Type B pancreatic cell (in vitro differentiated cells): ENCODE measurements at regions not wholly inside any gene's neighbourhood (a gene's known extent, or its start where the extent isn't known, plus 50 kb on each side); places are given as distances from the start of the nearest gene placed in this dataset.

Experiments
- DNase-seq: peaks from one replicate; pipeline ENCODE4 v3.0.0; 2021; ENCODE audit warnings: mixed read lengths; ENCODE audit not compliant: unreplicated experiment; ENCODE audit errors: extremely low spot score
- H3K27ac Mint-ChIP-seq: 2 replicates; pipeline ENCODE4 v1.8.0; 2021; ENCODE audit warnings: mild to moderate bottlenecking, mixed read lengths
- H3K27me3 Mint-ChIP-seq: 2 replicates; pipeline ENCODE4 v1.8.0; 2021; ENCODE audit warnings: mixed read lengths
- H3K36me3 Mint-ChIP-seq: 2 replicates; pipeline ENCODE4 v1.8.0; 2021; ENCODE audit warnings: mixed read lengths
- H3K4me1 Mint-ChIP-seq: one replicate; pipeline ENCODE4 v1.8.0; 2021; ENCODE audit warnings: mixed read lengths; ENCODE audit not compliant: unreplicated experiment
- H3K4me3 Mint-ChIP-seq: 2 replicates; pipeline ENCODE4 v1.8.0; 2021; ENCODE audit warnings: mild to moderate bottlenecking, mixed read lengths
- H3K9me3 Mint-ChIP-seq: 2 replicates; pipeline ENCODE4 v1.8.0; 2021; ENCODE audit warnings: mixed read lengths
- TF ChIP-seq, protein P1 (sequence below): fragments of 200-600 bp; sonication (generic); conservative IDR thresholded peaks from 2 replicates; pipeline ENCODE4 v1.5.0; 2021; ENCODE audit warnings: antibody characterized with exemption, mild to moderate bottlenecking

DNA sequence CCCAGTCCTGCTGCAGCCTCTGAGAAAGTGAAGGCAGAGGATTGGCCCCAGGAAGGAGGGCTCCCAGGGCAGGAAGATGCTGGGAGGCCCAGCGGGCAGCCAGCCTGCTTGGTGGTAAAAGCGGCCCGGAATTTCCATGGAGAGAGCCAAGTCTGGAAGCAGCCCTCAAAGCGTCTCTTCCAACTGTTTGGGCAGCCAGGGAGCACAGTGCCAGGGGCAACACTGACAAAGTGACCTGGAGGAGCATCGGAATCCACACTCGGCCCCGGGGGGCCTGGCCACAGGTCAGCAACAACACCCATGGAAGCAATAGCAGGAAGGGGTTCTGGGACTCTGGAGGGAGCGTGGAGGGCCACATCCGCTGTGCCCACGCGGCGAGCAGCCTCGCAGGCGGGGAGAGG, 63.2 kb upstream of the FGFR2 start:
- no peaks in the 10 kb centered on the region for H3K27me3 Mint-ChIP-seq
- H3K4me1 Mint-ChIP-seq, result peaks cover 7% of the 10 kb centered on the region
- H3K9me3 Mint-ChIP-seq, result peaks cover 4% of the 10 kb centered on the region
- TF ChIP-seq, protein P1, sequence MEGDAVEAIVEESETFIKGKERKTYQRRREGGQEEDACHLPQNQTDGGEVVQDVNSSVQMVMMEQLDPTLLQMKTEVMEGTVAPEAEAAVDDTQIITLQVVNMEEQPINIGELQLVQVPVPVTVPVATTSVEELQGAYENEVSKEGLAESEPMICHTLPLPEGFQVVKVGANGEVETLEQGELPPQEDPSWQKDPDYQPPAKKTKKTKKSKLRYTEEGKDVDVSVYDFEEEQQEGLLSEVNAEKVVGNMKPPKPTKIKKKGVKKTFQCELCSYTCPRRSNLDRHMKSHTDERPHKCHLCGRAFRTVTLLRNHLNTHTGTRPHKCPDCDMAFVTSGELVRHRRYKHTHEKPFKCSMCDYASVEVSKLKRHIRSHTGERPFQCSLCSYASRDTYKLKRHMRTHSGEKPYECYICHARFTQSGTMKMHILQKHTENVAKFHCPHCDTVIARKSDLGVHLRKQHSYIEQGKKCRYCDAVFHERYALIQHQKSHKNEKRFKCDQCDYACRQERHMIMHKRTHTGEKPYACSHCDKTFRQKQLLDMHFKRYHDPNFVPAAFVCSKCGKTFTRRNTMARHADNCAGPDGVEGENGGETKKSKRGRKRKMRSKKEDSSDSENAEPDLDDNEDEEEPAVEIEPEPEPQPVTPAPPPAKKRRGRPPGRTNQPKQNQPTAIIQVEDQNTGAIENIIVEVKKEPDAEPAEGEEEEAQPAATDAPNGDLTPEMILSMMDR, result no peak
- no peaks in the 10 kb centered on the region for H3K36me3 Mint-ChIP-seq
- H3K27ac Mint-ChIP-seq, result no peak overlapping the region
- DNase-seq, result no peak
- H3K4me3 Mint-ChIP-seq, result no peak overlapping the region

DNA sequence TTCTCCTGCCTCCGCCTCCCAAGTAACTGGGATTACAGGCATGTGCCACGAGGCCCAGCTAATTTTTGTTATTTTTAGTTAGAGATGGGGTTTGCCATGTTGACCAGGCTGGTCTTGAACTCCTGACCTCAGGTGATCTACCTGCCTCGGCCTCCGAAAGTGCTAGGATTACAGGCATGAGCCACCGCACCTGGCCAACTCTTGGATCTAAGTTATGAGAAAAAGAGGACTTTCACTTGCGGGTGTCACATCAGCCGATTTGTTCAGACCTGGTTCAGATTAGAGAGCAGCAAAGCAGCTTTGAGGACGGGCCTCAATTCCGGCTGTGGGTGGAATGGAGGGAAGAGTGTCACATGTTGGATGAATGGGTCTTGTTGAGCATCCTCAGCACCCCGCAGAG, 61.0 kb upstream of the FGFR2 start:
- Mint-ChIP-seq H3K9me3 (peaks cover 6% of the 10 kb centered on the region), H3K27ac (no peak overlapping the region)
- TF ChIP-seq, protein P1, result no peak

DNA sequence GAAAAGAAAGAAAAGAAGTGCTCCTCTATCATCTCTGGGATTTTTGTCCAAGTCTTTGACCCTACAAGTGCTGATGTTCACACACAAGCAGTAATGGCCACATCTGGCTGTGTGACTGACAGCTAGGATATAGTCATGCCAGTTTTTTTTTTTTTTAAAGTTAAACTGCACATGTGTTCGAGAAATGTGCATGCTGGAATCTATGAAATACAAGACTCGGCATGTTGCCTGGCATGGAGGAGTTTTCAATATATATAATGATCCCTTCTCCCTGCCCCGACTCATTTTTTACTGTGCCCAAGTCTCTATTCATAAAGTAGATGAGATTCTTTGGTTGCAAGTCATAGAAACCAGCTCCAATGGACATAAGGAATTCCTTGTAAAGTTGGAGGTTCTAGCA, 60.4 kb upstream of the FGFR2 start:
- Mint-ChIP-seq H3K27ac (no peak overlapping the region), H3K27me3 (no peaks in the 10 kb centered on the region), H3K4me3 (no peak overlapping the region), H3K9me3 (peaks cover 8% of the 10 kb centered on the region), H3K36me3 (no peaks in the 10 kb centered on the region), H3K4me1 (peaks cover 28% of the 10 kb centered on the region)
- DNase-seq, result no peak
- TF ChIP-seq, protein P1, result no peak

More for the DNA sequence above, 61.0 kb upstream of the FGFR2 start:
- H3K36me3 Mint-ChIP-seq, result no peaks in the 10 kb centered on the region
- no peaks in the 10 kb centered on the region for H3K27me3 Mint-ChIP-seq
- H3K4me3 Mint-ChIP-seq, result no peak overlapping the region
- H3K4me1 Mint-ChIP-seq, result peaks cover 26% of the 10 kb centered on the region
- DNase-seq, result no peak

DNA sequence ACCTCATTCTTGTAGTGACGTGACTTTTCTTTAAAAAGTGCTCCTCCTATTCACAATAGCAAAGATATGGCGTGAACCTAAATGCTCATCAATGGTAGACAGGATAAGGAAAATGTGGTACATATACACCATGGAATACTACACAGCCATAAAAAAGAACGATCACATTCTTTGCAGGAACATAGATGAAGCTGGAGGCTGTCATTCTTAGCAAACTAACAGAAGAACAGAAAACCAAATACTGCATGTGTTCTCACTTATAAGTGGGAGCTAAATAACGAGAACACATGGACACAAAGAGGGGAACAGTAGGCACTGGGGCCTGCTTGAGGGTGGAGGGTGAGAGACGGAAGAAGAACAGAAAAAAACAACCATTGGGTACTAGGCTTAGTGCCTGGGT, 59.9 kb upstream of the FGFR2 start:
- Mint-ChIP-seq H3K9me3 (peaks cover 8% of the 10 kb centered on the region), H3K27me3 (peaks cover 3% of the 10 kb centered on the region), H3K4me3 (no peak overlapping the region), H3K36me3 (no peaks in the 10 kb centered on the region), H3K4me1 (peaks cover 28% of the 10 kb centered on the region), H3K27ac (no peak overlapping the region)
- DNase-seq, result no peak
- TF ChIP-seq, protein P1, result no peak

DNA sequence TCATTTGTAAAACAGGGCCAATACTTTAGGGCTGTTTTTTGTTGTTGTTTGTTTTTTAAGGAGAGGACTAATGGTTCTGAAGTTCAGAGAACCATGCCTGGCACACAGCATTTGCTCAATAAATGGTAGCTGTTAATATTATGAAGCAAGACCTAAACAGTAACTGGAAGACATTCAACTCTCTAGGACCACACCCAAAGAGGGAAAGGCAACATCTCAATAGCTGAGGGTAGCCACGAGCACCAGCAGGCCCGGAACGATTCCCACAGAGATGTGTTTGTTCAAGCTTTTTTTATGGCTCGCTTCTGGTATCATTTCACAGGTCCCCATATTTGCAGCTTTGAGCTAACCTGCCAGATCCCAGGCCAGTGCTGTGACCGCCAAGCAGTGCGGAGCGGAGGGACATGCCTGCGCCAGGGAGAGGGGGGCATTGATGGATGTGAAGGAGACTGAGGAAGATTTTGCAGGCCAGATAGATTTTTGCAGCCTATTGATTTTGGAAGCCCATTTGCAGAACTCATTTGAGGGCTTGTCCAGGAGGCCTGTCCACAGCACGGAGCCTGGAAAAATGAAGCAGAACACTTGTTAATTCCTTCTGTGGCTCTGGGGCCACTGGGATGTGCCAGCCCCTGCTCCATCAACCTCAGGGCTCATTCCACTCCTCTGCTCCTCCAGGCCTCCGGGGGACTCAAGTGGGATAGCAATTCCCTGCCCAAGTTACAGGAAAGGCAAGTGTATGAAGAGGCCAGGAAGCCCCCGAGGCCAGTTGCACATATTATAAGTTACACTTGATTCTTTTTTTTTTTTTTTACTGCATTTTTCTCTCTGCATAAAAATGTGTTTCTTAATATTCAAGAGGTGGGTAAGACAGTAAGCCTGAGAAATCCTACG, 57.3 kb upstream of the FGFR2 start:
- Mint-ChIP-seq H3K36me3 (no peaks in the 10 kb centered on the region), H3K27me3 (peaks cover 3% of the 10 kb centered on the region), H3K4me1 (peaks cover 28% of the 10 kb centered on the region), H3K4me3 (no peak overlapping the region), H3K27ac (no peak overlapping the region), H3K9me3 (peaks cover 13% of the 10 kb centered on the region)
- no peak for DNase-seq
- TF ChIP-seq, protein P1, result no peak
